ENCODE measurements at regions not wholly inside any gene's neighbourhood (a gene's known extent, or its start where the extent isn't known, plus 50 kb on each side); places are given as distances from the start of the nearest gene placed in this dataset.
"Not testable (repeated sequence)": the region's sequence is repeated elsewhere in the genome, so short reads cannot be mapped to it uniquely, and the experiment has no call there.

GRCh38 chrX:65828599-65828998 is 161.1 kb downstream of the MSN start (continued):
- TF ChIP-seq CSRNP1 (CRISPR knock-in tag; IDR thresholded peaks at IDR 0.05), result no peak
- TF ChIP-seq ADNP (CRISPR knock-in tag; IDR thresholded peaks at IDR 0.05), result no peak
- no peak for TF ChIP-seq ZNF460 (CRISPR knock-in tag; IDR thresholded peaks at IDR 0.05; ENCODE audit: borderline replicate concordance)
- TF ChIP-seq ZNF790 (CRISPR knock-in tag; IDR thresholded peaks at IDR 0.05; ENCODE audit: borderline replicate concordance), result no peak

GRCh38 chrX:65825226-65825625 is 157.8 kb downstream of the MSN start:
- H3K4me1 ChIP-seq (ENCODE audit: insufficient read depth, low read length); BruUV-seq (replicated peaks); H3K4me2 ChIP-seq (ENCODE audit: low read depth, low read length); FAIRE-seq; H3K27ac ChIP-seq (ENCODE audit: extremely low read length, insufficient read depth, low read length); intact Hi-C loops (cut with micrococcal nuclease; ENCODE audit: unreplicated experiment); in situ Hi-C loops (cut with HindIII; ENCODE audit: extremely low pct_ligation_motif_present, low pct_unique_long_range_greater_than_20kb); DNase-seq (ENCODE audit: low spot score); H3K27me3 ChIP-seq (ENCODE audit: control insufficient read depth in 1 of 2, insufficient read depth in 2 of 2, low read length in 2 of 2); H3K9ac ChIP-seq (ENCODE audit: insufficient read depth, low read depth, low read length); CTCF ChIA-PET (ENCODE audit: low intra/inter-chr PET ratio, low total read pairs); ATAC-seq; H3K36me3 ChIP-seq (replicated peaks in 1 of 2; ENCODE audit: control insufficient read depth in 1 of 2, insufficient read depth in 2 of 2, low read length in 2 of 2); H3K79me2 ChIP-seq (ENCODE audit: insufficient read depth, low read length); H2AFZ ChIP-seq (ENCODE audit: low read length); H3K4me3 ChIP-seq (replicated peaks in 1 of 3; ENCODE audit: insufficient read depth in 1 of 3, low read depth in 2 of 3, low read length in 3 of 3); POLR2A ChIA-PET; H4K20me1 ChIP-seq (ENCODE audit: insufficient read depth, low read length); H3K9me3 ChIP-seq (ENCODE audit: low read length): not testable (repeated sequence)
- WGBS (ENCODE audit: low lambda C conversion rate), result 90% methylated on average over 4 of the region's 4 CpGs

GRCh38 chrX:65821721-65822496 is 154.5 kb downstream of the MSN start:
- H3K36me3 ChIP-seq (replicated peaks in 1 of 2; ENCODE audit: control insufficient read depth in 1 of 2, insufficient read depth in 2 of 2, low read length in 2 of 2), result no peaks in the 10 kb centered on the region
- no peaks in the 10 kb centered on the region for H4K20me1 ChIP-seq (ENCODE audit: insufficient read depth, low read length)
- POLR2A ChIA-PET, result no interaction called here
- in situ Hi-C loops (cut with HindIII; ENCODE audit: extremely low pct_ligation_motif_present, low pct_unique_long_range_greater_than_20kb) (no loop called here), intact Hi-C loops (cut with micrococcal nuclease; ENCODE audit: unreplicated experiment) (no loop called here)
- no peak for ATAC-seq
- H3K9me3 ChIP-seq (ENCODE audit: low read length), result no peaks in the 10 kb centered on the region
- CTCF ChIA-PET (ENCODE audit: low intra/inter-chr PET ratio, low total read pairs), result no interaction called here
- no peak overlapping the region for H3K4me3 ChIP-seq (replicated peaks in 1 of 3; ENCODE audit: insufficient read depth in 1 of 3, low read depth in 2 of 3, low read length in 3 of 3)
- no peak overlapping the region for H3K9ac ChIP-seq (ENCODE audit: insufficient read depth, low read depth, low read length)
- FAIRE-seq, result no peak
- H3K4me1 ChIP-seq (ENCODE audit: insufficient read depth, low read length), result no peaks in the 10 kb centered on the region
- no peaks in the 10 kb centered on the region for H3K79me2 ChIP-seq (ENCODE audit: insufficient read depth, low read length)
- DNase-seq (ENCODE audit: low spot score), result no peak
- H3K27ac ChIP-seq (ENCODE audit: extremely low read length, insufficient read depth, low read length), result no peak overlapping the region
- no TSS peak for BruUV-seq (replicated peaks)
- no peak overlapping the region for H3K4me2 ChIP-seq (ENCODE audit: low read depth, low read length)
- H2AFZ ChIP-seq (ENCODE audit: low read length), result no peak overlapping the region
- 17% methylated on average over 8 of the region's 48 CpGs for WGBS (ENCODE audit: low lambda C conversion rate)
- no peaks in the 10 kb centered on the region for H3K27me3 ChIP-seq (ENCODE audit: control insufficient read depth in 1 of 2, insufficient read depth in 2 of 2, low read length in 2 of 2)
- TF ChIP-seq FOXO4 (CRISPR knock-in tag; conservative IDR thresholded peaks at IDR 0.05), result no peak
- TF ChIP-seq U2AF1 (optimal IDR thresholded peaks at IDR 0.05; ENCODE audit: low read depth, low read length), result no peak
- TF ChIP-seq NONO (IDR thresholded peaks at IDR 0.05), result no peak
- TF ChIP-seq NONO (CRISPR knock-in tag; conservative IDR thresholded peaks at IDR 0.05), result no peak
- TF ChIP-seq IRX3 (CRISPR knock-in tag; IDR thresholded peaks at IDR 0.05; ENCODE audit: borderline replicate concordance, low read depth), result no peak
- TF ChIP-seq XRCC5 (optimal IDR thresholded peaks at IDR 0.05; ENCODE audit: low read length), result no peak
- no peak for TF ChIP-seq ZNF7 (CRISPR knock-in tag; IDR thresholded peaks at IDR 0.05)
- TF ChIP-seq ZSCAN30 (CRISPR knock-in tag; IDR thresholded peaks at IDR 0.05), result no peak
- no peak for TF ChIP-seq ZSCAN9 (CRISPR knock-in tag; IDR thresholded peaks at IDR 0.05; ENCODE audit: borderline replicate concordance)

All from HepG2 (cell line).